Amniotic stem cell (primary cell): ENCODE measurements at regions not wholly inside any gene's neighbourhood (a gene's known extent, or its start where the extent isn't known, plus 50 kb on each side); places are given as distances from the start of the nearest gene placed in this dataset.
"Not testable (repeated sequence)": the region's sequence is repeated elsewhere in the genome, so short reads cannot be mapped to it uniquely, and the experiment has no call there.

Experiments used
- DNase-seq: peaks from one replicate; lab custom pipeline; 2025; lab: John Stamatoyannopoulos, UW

- DNase-seq = no peak
Measured at GRCh38 chr1:157460381-157460780, 91.9 kb downstream of the FCRL5 start.

DNA sequence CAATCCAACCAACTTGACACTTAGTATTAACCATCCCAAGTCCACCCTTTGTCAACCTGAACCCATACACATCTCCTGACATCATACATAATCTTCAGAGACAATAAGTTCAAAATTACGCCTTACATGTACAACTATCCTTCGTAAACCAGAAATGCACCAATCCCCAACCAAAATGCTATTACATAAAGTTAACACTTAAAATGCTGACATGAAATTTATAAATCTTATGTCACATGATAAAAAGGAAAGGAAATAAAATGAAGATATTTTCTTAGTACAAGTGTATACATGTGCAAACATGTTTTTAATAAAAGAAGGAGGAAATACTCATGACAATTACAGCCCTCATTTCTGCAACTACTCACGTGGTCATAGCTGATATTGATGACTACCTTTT is 95.0 kb downstream of the FCRL5 start:
- DNase-seq = no peak

DNA sequence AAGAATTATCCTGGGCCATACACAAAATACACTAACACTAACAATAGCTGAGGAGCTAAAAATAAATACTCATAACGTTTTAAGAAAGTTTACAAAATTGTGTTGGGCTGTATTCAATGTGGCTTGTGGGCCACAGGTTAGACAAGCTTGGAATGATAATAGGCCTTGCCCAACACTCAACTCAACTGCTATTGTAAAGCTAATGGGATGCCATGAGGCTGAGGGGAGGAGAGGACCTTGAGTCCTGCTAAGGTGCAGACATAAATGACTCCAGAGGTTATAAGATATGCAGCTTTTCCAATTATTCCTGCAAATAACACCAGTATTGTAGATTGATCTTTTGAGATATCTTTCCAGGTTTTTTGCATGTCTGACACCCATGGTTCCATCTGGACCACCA is 97.0 kb downstream of the FCRL5 start:
- no peak for DNase-seq

- DNase-seq = no peak
Measured at GRCh38 chr1:157450106-157450505, 102.2 kb downstream of the FCRL5 start.

DNA sequence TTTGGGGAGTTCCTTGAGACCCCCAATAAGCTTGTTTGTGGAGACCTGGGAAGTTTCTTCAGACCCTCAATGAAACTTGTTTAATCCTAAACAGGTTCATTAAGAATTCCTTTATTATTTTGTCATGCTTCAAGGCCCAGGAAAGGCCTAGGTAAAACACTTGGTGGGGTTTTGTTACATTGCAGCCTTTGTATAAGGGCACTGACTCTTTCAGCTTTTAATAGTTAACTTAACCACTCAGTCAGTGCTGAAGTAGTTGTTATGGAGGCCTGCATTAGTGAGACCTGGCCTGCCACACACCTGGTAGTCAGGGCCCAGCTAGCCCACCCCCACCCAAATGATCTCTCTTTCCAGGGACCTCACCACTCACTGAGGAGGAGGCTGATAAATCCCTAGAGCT is 103.7 kb downstream of the FCRL5 start:
- DNase-seq = no peak

GRCh38 chr1:157446356-157446755 is 106.0 kb downstream of the FCRL5 start:
- not testable (repeated sequence) for DNase-seq

GRCh38 chr1:157445616-157446140 is 106.6 kb downstream of the FCRL5 start:
- DNase-seq = not testable (repeated sequence)

DNA sequence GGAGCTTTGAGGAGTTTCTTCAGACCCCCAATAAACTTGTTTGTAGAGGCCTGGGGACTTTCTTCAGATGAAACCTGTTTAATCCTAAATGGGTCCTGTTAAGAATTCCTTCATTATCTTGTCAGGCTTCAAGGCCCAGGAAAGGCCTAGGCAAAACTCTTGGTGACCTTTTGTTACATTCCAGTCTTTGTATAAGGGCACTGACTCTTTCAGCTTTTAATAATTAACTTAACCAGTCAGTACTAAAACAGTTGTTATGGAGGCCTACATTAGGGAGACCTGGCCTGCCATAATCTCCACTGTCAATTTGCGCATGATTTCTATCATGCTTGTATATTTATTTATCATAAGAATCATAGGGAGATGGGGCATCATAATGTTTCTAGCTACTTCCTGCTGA is 110.2 kb downstream of the FCRL5 start:
- no peak for DNase-seq

DNA sequence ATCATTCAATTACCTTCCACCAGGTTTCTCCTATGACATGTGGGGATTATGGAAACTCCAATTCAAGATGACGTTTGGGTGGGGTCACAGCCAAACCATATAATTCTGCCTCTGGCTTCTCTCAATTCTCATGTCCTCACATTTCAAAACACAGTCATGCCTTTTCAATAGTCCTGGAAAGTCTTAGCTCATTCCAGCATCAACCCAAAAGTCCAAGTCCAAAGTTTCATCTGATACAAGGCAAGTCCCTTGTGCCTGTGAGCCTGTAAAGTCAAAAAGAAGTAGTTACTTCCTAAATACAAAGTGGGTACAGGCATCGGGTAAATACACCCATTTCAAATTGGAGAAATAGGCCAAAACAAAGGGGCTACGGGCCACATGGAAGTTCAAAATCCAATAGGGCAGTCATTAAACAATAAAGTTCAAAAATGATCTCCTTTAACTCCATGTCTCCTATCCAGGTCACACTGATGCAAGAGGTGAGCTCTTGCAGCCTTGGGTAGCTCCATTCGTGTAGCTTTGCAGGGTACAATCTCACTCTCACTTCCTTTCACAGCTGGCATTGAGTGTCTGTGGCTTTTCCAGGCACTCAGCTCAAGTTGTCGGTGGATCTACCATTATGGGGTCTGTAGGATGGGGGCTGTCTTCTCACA is 112.9 kb downstream of the FCRL5 start:
- no peak for DNase-seq

DNA sequence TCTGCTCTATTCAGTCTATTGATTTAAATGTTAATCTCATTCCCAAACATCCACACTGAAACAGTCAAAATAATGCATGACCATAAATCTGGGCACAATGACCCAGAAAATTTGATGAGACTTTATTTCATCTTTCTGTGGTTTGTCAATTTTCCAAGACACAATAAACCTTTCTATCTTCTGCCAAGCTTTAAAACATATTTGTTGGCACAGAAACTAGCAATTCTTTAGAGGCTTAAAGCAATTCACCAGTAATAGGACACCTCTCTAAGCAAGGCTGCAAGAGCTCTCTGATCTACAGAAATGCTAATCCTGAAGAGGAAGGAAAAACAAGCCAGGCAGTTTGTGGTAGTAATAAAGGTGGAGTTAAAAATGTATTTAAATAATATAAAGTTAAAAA is 113.7 kb downstream of the FCRL5 start:
- DNase-seq = no peak

- no peak for DNase-seq
Measured at GRCh38 chr1:157438146-157438545, 114.2 kb downstream of the FCRL5 start.

- no peak for DNase-seq
Measured at GRCh38 chr1:157437296-157437695, 115.0 kb downstream of the FCRL5 start.

- no peak for DNase-seq
Measured at GRCh38 chr1:157431751-157432150, 120.6 kb downstream of the FCRL5 start.

DNA sequence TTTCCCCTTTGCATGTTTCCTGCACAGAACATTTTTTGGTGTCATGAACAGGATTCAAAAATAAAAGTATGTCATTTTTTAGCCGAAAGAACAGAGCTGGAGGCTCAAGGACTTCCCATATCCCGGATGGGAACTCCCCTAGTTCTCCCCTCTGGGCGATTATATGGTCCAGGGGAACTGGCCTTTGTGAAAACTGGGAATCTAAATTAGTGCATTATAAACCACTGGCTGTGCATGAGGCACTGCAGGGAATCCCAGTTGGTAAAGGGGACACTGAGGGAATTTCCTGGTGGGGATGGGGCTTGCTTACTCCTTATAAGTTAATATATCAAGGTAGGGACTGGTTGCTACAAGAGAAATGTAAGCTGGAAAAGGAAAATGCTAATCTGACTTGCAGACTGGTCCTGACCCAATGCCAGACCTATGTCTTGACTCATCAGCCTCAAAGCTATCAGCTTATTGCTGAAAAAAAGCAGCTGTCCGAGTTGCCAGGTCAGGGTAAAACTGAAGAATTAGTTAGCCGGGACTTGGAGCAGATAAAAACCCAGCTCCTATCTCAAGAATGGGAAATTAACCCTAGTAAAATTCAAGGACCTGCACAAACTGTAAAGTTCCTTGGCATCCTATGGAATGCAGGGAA is 122.6 kb downstream of the FCRL5 start:
- no peak for DNase-seq

GRCh38 chr1:157423764-157424163 is 128.6 kb downstream of the FCRL5 start:
- not testable (repeated sequence) for DNase-seq

DNA sequence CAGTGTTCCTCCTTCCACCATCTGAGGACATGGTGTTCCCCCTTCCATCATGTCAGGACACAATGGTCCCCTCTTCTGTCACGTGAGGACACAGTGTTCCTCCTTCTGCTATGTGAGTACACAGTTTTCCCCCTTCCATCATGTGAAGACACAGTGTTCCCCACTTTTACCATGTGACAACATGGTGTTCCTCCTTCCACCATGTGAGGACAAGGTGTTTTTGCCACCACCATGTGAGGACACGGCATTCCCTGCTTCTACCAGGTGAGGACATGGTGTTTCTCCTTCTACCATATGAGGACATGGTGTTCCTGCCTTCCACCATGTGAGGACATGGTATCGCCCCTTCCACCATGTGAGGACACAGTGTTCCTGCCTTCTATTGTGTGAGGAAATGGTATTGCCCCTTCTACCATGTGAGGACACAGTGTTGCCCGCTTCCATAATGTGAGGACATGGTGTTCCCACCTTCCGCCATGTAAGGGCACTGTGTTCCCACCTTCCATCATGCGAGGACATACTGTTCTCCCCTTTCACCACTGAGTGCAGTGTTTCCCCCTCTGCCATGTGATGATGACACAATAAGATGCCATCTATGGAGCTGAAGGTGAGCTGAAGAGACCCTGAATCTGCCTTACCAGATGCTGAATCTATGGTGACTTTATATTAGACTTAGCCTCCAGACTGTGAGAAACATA is 132.3 kb downstream of the FCRL5 start:
- no peak for DNase-seq

DNA sequence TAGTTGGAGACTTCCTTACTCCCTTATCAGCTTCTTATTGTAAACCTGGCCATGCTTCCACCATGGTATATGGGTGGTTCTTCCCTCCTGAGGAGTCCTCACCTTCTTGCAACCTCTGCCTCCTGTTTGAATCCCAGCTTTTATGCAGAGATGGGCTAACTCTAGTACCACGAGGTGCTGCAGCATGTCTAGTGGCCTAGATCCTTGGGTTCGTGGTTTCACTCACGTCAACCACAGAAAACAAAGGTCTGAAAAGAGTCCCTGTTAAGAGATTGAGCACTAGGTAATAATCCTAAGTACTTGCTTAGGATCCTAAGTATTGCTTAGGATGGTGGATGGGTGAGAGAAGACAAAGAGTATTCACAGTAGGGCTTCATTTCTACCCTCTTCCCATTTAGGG is 133.7 kb downstream of the FCRL5 start:
- no peak for DNase-seq

GRCh38 chr1:157418231-157418630 is 134.1 kb downstream of the FCRL5 start:
- DNase-seq = no peak

- no peak for DNase-seq
Measured at GRCh38 chr1:157415661-157416060, 136.7 kb downstream of the FCRL5 start.

GRCh38 chr1:157412308-157412707 is 140.0 kb downstream of the FCRL5 start:
- DNase-seq = no peak

GRCh38 chr1:157411769-157412168 is 140.5 kb downstream of the FCRL5 start:
- no peak for DNase-seq

- DNase-seq = no peak
Measured at GRCh38 chr1:157411064-157411463, 141.3 kb downstream of the FCRL5 start.

GRCh38 chr1:157410457-157410856 is 141.9 kb downstream of the FCRL5 start:
- DNase-seq = no peak
